ENCODE measurements at regions not wholly inside any gene's neighbourhood (a gene's known extent, or its start where the extent isn't known, plus 50 kb on each side); places are given as distances from the start of the nearest gene placed in this dataset.

- TF ChIP-seq CTCF (IDR thresholded peaks at IDR 0.05) = no peak
- no peak for TF ChIP-seq POLR2A (IDR thresholded peaks at IDR 0.05)
- no peaks in the 10 kb centered on the region for H3K4me1 ChIP-seq
Observed at GRCh38 chr2:116444256-116444872, 1370.1 kb upstream of the DDX18 start.

GRCh38 chr2:116450990-116451389 is 1363.5 kb upstream of the DDX18 start:
- H3K9me3 ChIP-seq = no peaks in the 10 kb centered on the region
- TF ChIP-seq POLR2A (IDR thresholded peaks at IDR 0.05) = no peak
- DNase-seq = no peak
- no peak overlapping the region for H3K4me3 ChIP-seq
- 88 to 92% methylated on average over 1 of the region's 1 CpG for WGBS, 2 donors
- no peak overlapping the region for H3K27ac ChIP-seq
- H3K27me3 ChIP-seq = no peaks in the 10 kb centered on the region
- intact Hi-C loops (cut with DNase I; ENCODE audit: low total_unique reads) = no loop called here
- H3K36me3 ChIP-seq (ENCODE audit: low read depth, missing control alignments) = no peaks in the 10 kb centered on the region
- H3K4me1 ChIP-seq = no peaks in the 10 kb centered on the region

More at GRCh38 chr2:116444256-116444872, 1370.1 kb upstream of the DDX18 start:
- intact Hi-C loops (cut with DNase I; ENCODE audit: low total_unique reads) = no loop called here
- Histone ChIP-seq H3K36me3 (ENCODE audit: low read depth, missing control alignments) (no peaks in the 10 kb centered on the region), H3K9me3 (no peaks in the 10 kb centered on the region), H3K27me3 (no peaks in the 10 kb centered on the region), H3K4me3 (no peak overlapping the region), H3K27ac (no peak overlapping the region)
- no peak for DNase-seq
- WGBS, 2 donors = 42 to 68% methylated on average over 1 of the region's 1 CpG

- Histone ChIP-seq H3K36me3 (ENCODE audit: low read depth, missing control alignments) (no peaks in the 10 kb centered on the region), H3K4me1 (no peaks in the 10 kb centered on the region), H3K9me3 (no peaks in the 10 kb centered on the region), H3K4me3 (no peak overlapping the region), H3K27ac (no peak overlapping the region), H3K27me3 (no peaks in the 10 kb centered on the region)
- 63 to 64% methylated on average over 2 of the region's 2 CpGs for WGBS, 2 donors
- no peak for DNase-seq
- intact Hi-C loops (cut with DNase I; ENCODE audit: low total_unique reads) = no loop called here
- no peak for TF ChIP-seq POLR2A (IDR thresholded peaks at IDR 0.05)
- TF ChIP-seq CTCF (IDR thresholded peaks at IDR 0.05) = no peak
Observed at GRCh38 chr2:116452651-116453050, 1361.8 kb upstream of the DDX18 start.

- no peaks in the 10 kb centered on the region for H3K4me1 ChIP-seq
- no peak overlapping the region for H3K4me3 ChIP-seq
- no peak overlapping the region for H3K27ac ChIP-seq
- H3K9me3 ChIP-seq = no peaks in the 10 kb centered on the region
- no peak for TF ChIP-seq POLR2A (IDR thresholded peaks at IDR 0.05)
- no peak for TF ChIP-seq CTCF (IDR thresholded peaks at IDR 0.05)
- H3K27me3 ChIP-seq = no peaks in the 10 kb centered on the region
- H3K36me3 ChIP-seq (ENCODE audit: low read depth, missing control alignments) = no peaks in the 10 kb centered on the region
- 90 to 100% methylated on average over 4 of the region's 4 CpGs for WGBS, 2 donors
- DNase-seq = no peak
- intact Hi-C loops (cut with DNase I; ENCODE audit: low total_unique reads) = no loop called here
Observed at GRCh38 chr2:116456429-116456828, 1358.1 kb upstream of the DDX18 start.

GRCh38 chr2:116467243-116467642 is 1347.2 kb upstream of the DDX18 start:
- Histone ChIP-seq H3K36me3 (ENCODE audit: low read depth, missing control alignments) (no peaks in the 10 kb centered on the region), H3K27me3 (no peaks in the 10 kb centered on the region), H3K27ac (no peak overlapping the region), H3K4me3 (no peak overlapping the region), H3K9me3 (no peaks in the 10 kb centered on the region), H3K4me1 (no peaks in the 10 kb centered on the region)
- TF ChIP-seq POLR2A (IDR thresholded peaks at IDR 0.05) = no peak
- no peak for TF ChIP-seq CTCF (IDR thresholded peaks at IDR 0.05)
- 42 to 50% methylated on average over 3 of the region's 3 CpGs for WGBS, 2 donors
- DNase-seq = no peak
- intact Hi-C loops (cut with DNase I; ENCODE audit: low total_unique reads) = no loop called here
